GM12878 (cell line): ENCODE measurements at regions not wholly inside any gene's neighbourhood (a gene's known extent, or its start where the extent isn't known, plus 50 kb on each side); places are given as distances from the start of the nearest gene placed in this dataset.

Experiments
- E2F4 ChIP-seq: IDR thresholded peaks from 2 replicates; pipeline ENCODE4 v1.6.1; 2012; ENCODE audit warnings: low read depth, low read length, improper control_type of control experiment
- EZH2 ChIP-seq: IDR thresholded peaks from 2 replicates; pipeline ENCODE4 v1.6.1; 2012; ENCODE audit warnings: low read depth, mild to moderate bottlenecking, control low read depth, inconsistent platforms, low read length, borderline replicate concordance; ENCODE audit not compliant: control insufficient read depth
- FOXM1 ChIP-seq: IDR thresholded peaks from 2 replicates; pipeline ENCODE4 v1.6.1; 2012; ENCODE audit warnings: low read depth, mild to moderate bottlenecking, inconsistent platforms, low read length, moderate library complexity
- RB1 ChIP-seq: fragments of 450-650 bp; formaldehyde crosslinking; IDR thresholded peaks from 2 replicates; pipeline ENCODE4 v1.6.1; 2017; ENCODE audit warnings: mild to moderate bottlenecking, borderline replicate concordance
- SRF ChIP-seq, 2 experiments: IDR thresholded peaks; 2 replicates each; pipeline ENCODE4 v1.6.1; 2011; ENCODE audit warnings: low read depth in 2 of 2, low read length in 2 of 2, mild to moderate bottlenecking in 1 of 2, moderate library complexity in 1 of 2
- TF ChIP-seq, protein P1 (sequence below), 3 experiments: IDR thresholded peaks in 2 of 3; conservative IDR thresholded peaks in 1 of 3; 2 replicates each; pipeline ENCODE4 v1.5.1; 2011; ENCODE audit warnings: low read depth in 3 of 3, low read length in 3 of 3, mild to moderate bottlenecking in 3 of 3, control low read depth in 2 of 3, moderate library complexity in 2 of 3, inconsistent platforms in 1 of 3, mixed read lengths in 1 of 3; ENCODE audit not compliant: control insufficient read depth in 2 of 3, insufficient read depth in 1 of 3; ENCODE audit errors: extremely low read depth in 1 of 3
- TF ChIP-seq, protein P2 (sequence below): IDR thresholded peaks from 2 replicates; pipeline ENCODE4 v1.6.1; 2012; ENCODE audit warnings: mild to moderate bottlenecking, low read depth, low read length

DNA sequence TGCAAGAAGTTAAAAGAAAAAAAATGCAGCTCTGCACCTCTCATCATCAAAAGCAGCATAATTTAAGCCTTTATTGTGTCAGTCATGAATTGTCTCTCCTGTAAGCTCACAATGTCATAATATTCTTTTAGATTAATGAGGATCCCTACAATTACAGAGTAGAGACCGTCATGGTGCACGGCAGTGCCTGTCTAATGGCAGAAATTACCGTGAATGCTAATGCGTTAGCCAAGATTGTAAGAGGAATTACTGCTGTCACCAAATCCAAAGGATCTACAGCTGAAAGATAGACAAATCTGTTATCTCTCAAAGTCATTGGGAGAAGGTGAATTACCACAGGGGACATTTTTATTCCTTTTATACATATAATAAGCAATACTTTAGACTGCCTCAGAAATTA is 631.6 kb upstream of the NRSN1 start:
- no peak for TF ChIP-seq SRF (IDR thresholded peaks at IDR 0.05; ENCODE audit: low read depth in 2 of 2, low read length in 2 of 2)
- TF ChIP-seq EZH2, result no peak
- no peak for TF ChIP-seq FOXM1
- no peak for TF ChIP-seq RB1
- TF ChIP-seq, protein P1, sequence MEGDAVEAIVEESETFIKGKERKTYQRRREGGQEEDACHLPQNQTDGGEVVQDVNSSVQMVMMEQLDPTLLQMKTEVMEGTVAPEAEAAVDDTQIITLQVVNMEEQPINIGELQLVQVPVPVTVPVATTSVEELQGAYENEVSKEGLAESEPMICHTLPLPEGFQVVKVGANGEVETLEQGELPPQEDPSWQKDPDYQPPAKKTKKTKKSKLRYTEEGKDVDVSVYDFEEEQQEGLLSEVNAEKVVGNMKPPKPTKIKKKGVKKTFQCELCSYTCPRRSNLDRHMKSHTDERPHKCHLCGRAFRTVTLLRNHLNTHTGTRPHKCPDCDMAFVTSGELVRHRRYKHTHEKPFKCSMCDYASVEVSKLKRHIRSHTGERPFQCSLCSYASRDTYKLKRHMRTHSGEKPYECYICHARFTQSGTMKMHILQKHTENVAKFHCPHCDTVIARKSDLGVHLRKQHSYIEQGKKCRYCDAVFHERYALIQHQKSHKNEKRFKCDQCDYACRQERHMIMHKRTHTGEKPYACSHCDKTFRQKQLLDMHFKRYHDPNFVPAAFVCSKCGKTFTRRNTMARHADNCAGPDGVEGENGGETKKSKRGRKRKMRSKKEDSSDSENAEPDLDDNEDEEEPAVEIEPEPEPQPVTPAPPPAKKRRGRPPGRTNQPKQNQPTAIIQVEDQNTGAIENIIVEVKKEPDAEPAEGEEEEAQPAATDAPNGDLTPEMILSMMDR (IDR thresholded peaks at IDR 0.05 in 2 of 3, conservative IDR thresholded peaks at IDR 0.05 in 1 of 3; ENCODE audit: control insufficient read depth in 2 of 3, extremely low read depth in 1 of 3, insufficient read depth in 1 of 3, low read depth in 3 of 3, low read length in 3 of 3), result no peak
- TF ChIP-seq, protein P2, sequence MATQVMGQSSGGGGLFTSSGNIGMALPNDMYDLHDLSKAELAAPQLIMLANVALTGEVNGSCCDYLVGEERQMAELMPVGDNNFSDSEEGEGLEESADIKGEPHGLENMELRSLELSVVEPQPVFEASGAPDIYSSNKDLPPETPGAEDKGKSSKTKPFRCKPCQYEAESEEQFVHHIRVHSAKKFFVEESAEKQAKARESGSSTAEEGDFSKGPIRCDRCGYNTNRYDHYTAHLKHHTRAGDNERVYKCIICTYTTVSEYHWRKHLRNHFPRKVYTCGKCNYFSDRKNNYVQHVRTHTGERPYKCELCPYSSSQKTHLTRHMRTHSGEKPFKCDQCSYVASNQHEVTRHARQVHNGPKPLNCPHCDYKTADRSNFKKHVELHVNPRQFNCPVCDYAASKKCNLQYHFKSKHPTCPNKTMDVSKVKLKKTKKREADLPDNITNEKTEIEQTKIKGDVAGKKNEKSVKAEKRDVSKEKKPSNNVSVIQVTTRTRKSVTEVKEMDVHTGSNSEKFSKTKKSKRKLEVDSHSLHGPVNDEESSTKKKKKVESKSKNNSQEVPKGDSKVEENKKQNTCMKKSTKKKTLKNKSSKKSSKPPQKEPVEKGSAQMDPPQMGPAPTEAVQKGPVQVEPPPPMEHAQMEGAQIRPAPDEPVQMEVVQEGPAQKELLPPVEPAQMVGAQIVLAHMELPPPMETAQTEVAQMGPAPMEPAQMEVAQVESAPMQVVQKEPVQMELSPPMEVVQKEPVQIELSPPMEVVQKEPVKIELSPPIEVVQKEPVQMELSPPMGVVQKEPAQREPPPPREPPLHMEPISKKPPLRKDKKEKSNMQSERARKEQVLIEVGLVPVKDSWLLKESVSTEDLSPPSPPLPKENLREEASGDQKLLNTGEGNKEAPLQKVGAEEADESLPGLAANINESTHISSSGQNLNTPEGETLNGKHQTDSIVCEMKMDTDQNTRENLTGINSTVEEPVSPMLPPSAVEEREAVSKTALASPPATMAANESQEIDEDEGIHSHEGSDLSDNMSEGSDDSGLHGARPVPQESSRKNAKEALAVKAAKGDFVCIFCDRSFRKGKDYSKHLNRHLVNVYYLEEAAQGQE, result no peak
- no peak for TF ChIP-seq E2F4
